ENCODE measurements at regions not wholly inside any gene's neighbourhood (a gene's known extent, or its start where the extent isn't known, plus 50 kb on each side); places are given as distances from the start of the nearest gene placed in this dataset.

- TF ChIP-seq, protein P1, sequence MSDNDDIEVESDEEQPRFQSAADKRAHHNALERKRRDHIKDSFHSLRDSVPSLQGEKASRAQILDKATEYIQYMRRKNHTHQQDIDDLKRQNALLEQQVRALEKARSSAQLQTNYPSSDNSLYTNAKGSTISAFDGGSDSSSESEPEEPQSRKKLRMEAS (IDR thresholded peaks at IDR 0.05; ENCODE audit: insufficient read depth, insufficient read length): no peak
- TF ChIP-seq POLR2A (IDR thresholded peaks at IDR 0.05; ENCODE audit: low read depth, low read length): no peak
Observed at GRCh38 chr10:62745581-62745980, 58.9 kb upstream of the ADO start.
